ENCODE measurements at regions not wholly inside any gene's neighbourhood (a gene's known extent, or its start where the extent isn't known, plus 50 kb on each side); places are given as distances from the start of the nearest gene placed in this dataset.

GRCh38 chr15:70443486-70444273, 319.7 kb downstream of the UACA start:
- Histone ChIP-seq H3K27ac (ENCODE audit: control insufficient read depth, insufficient read depth) (no peak overlapping the region), H3K4me3 (no peak overlapping the region), H3K4me1 (ENCODE audit: control insufficient read depth, insufficient read depth, low read length) (no peaks in the 10 kb centered on the region; the same call in 1 of the 2 replicates), H3K9me3 (replicated peaks; ENCODE audit: control insufficient read depth, insufficient read depth, low read length) (no peaks in the 10 kb centered on the region), H3K36me3 (ENCODE audit: control insufficient read depth in 2 of 2, insufficient read depth in 2 of 2, low read length in 1 of 2) (no peaks in the 10 kb centered on the region), H4K20me1 (ENCODE audit: control insufficient read depth, insufficient read depth) (no peaks in the 10 kb centered on the region), H3K4me2 (ENCODE audit: control insufficient read depth, insufficient read depth) (no peak overlapping the region), H3K9ac (ENCODE audit: control insufficient read depth, insufficient read depth, low read length) (no peak overlapping the region), H2AFZ (ENCODE audit: control insufficient read depth, low read depth, low read length) (no peak overlapping the region), H3K79me2 (ENCODE audit: control insufficient read depth, insufficient read depth, low read length) (no peaks in the 10 kb centered on the region), H3K27me3 (replicated peaks in 1 of 2; ENCODE audit: control insufficient read depth in 2 of 2, insufficient read depth in 2 of 2, low read length in 1 of 2) (peaks cover 10 to 20% of the 10 kb centered on the region in 2 experiments)
- ATAC-seq (no peak), FAIRE-seq (no peak), DNase-seq (ENCODE audit: low read depth, low spot score) (no peak)
- WGBS (ENCODE audit: insufficient coverage, insufficient replicate concordance, low lambda C conversion rate, missing lambda C conversion rate) = 23% methylated on average over 9 of the region's 9 CpGs
- BruUV-seq (replicated peaks) = no TSS peak
- POLR2A ChIA-PET = no interaction called here
- in situ Hi-C loops (cut with MboI) (no loop called here), intact Hi-C loops (cut with micrococcal nuclease; ENCODE audit: unreplicated experiment) (no loop called here)
- RAD21 ChIA-PET (ENCODE audit: unreplicated experiment) = no interaction called here
- SMC1A ChIA-PET (ENCODE audit: uncharacterized antibody, unreplicated experiment) = no interaction called here
- CTCF ChIA-PET = no interaction called here
- TF ChIP-seq ZBTB4 (CRISPR knock-in tag; IDR thresholded peaks at IDR 0.05) (no peak), CEBPB (IDR thresholded peaks at IDR 0.05; ENCODE audit: borderline replicate concordance in 1 of 2, low read depth in 2 of 2, low read length in 2 of 2) (no peak), JUNB (IDR thresholded peaks at IDR 0.05) (no peak), NFYA (IDR thresholded peaks at IDR 0.05; ENCODE audit: borderline replicate concordance, low read depth, low read length) (no peak), MTA2 (IDR thresholded peaks at IDR 0.05; ENCODE audit: low read depth) (no peak), DPF2 (IDR thresholded peaks at IDR 0.05) (no peak), NR2F1 (conservative IDR thresholded peaks at IDR 0.05) (no peak)
- TF ChIP-seq, protein P1, sequence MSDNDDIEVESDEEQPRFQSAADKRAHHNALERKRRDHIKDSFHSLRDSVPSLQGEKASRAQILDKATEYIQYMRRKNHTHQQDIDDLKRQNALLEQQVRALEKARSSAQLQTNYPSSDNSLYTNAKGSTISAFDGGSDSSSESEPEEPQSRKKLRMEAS (IDR thresholded peaks at IDR 0.05; ENCODE audit: low read depth, low read length) = no peak
- TF ChIP-seq, protein P2, sequence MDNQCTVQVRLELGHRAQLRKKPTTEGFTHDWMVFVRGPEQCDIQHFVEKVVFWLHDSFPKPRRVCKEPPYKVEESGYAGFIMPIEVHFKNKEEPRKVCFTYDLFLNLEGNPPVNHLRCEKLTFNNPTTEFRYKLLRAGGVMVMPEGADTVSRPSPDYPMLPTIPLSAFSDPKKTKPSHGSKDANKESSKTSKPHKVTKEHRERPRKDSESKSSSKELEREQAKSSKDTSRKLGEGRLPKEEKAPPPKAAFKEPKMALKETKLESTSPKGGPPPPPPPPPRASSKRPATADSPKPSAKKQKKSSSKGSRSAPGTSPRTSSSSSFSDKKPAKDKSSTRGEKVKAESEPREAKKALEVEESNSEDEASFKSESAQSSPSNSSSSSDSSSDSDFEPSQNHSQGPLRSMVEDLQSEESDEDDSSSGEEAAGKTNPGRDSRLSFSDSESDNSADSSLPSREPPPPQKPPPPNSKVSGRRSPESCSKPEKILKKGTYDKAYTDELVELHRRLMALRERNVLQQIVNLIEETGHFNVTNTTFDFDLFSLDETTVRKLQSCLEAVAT (IDR thresholded peaks at IDR 0.05) = no peak
- TF ChIP-seq, protein P3, sequence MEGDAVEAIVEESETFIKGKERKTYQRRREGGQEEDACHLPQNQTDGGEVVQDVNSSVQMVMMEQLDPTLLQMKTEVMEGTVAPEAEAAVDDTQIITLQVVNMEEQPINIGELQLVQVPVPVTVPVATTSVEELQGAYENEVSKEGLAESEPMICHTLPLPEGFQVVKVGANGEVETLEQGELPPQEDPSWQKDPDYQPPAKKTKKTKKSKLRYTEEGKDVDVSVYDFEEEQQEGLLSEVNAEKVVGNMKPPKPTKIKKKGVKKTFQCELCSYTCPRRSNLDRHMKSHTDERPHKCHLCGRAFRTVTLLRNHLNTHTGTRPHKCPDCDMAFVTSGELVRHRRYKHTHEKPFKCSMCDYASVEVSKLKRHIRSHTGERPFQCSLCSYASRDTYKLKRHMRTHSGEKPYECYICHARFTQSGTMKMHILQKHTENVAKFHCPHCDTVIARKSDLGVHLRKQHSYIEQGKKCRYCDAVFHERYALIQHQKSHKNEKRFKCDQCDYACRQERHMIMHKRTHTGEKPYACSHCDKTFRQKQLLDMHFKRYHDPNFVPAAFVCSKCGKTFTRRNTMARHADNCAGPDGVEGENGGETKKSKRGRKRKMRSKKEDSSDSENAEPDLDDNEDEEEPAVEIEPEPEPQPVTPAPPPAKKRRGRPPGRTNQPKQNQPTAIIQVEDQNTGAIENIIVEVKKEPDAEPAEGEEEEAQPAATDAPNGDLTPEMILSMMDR (IDR thresholded peaks at IDR 0.05 in 2 of 3, conservative IDR thresholded peaks at IDR 0.05 in 1 of 3; ENCODE audit: control insufficient read depth in 2 of 3, extremely low read depth in 1 of 3, insufficient read depth in 1 of 3, low read depth in 3 of 3, low read length in 3 of 3) = no peak
- TF ChIP-seq, protein P4, sequence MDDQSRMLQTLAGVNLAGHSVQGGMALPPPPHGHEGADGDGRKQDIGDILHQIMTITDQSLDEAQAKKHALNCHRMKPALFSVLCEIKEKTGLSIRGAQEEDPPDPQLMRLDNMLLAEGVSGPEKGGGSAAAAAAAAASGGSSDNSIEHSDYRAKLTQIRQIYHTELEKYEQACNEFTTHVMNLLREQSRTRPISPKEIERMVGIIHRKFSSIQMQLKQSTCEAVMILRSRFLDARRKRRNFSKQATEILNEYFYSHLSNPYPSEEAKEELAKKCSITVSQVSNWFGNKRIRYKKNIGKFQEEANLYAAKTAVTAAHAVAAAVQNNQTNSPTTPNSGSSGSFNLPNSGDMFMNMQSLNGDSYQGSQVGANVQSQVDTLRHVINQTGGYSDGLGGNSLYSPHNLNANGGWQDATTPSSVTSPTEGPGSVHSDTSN (IDR thresholded peaks at IDR 0.05; ENCODE audit: insufficient replicate concordance, low read depth, low read length) = no peak
